ENCODE measurements at regions not wholly inside any gene's neighbourhood (a gene's known extent, or its start where the extent isn't known, plus 50 kb on each side); places are given as distances from the start of the nearest gene placed in this dataset.

- no peak overlapping the region for H3K4me3 ChIP-seq
- no peaks in the 10 kb centered on the region for H3K4me1 ChIP-seq (ENCODE audit: control insufficient read depth in 1 of 2, low read depth in 2 of 2)
- no peak for DNase-seq (ENCODE audit: low spot score)
- H3K36me3 ChIP-seq, result no peaks in the 10 kb centered on the region
- ATAC-seq (ENCODE audit: insufficient number of reproducible peaks, low FRiP score, low read depth), result no peak
- TF ChIP-seq, protein P1, sequence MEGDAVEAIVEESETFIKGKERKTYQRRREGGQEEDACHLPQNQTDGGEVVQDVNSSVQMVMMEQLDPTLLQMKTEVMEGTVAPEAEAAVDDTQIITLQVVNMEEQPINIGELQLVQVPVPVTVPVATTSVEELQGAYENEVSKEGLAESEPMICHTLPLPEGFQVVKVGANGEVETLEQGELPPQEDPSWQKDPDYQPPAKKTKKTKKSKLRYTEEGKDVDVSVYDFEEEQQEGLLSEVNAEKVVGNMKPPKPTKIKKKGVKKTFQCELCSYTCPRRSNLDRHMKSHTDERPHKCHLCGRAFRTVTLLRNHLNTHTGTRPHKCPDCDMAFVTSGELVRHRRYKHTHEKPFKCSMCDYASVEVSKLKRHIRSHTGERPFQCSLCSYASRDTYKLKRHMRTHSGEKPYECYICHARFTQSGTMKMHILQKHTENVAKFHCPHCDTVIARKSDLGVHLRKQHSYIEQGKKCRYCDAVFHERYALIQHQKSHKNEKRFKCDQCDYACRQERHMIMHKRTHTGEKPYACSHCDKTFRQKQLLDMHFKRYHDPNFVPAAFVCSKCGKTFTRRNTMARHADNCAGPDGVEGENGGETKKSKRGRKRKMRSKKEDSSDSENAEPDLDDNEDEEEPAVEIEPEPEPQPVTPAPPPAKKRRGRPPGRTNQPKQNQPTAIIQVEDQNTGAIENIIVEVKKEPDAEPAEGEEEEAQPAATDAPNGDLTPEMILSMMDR (IDR thresholded peaks at IDR 0.05), result no peak
- peaks cover 8% of the 10 kb centered on the region for H3K9me3 ChIP-seq
- H3K27me3 ChIP-seq (replicated peaks; ENCODE audit: insufficient read depth), result no peaks in the 10 kb centered on the region
- H3K27ac ChIP-seq, result no peak overlapping the region
Measured at GRCh38 chr5:67561151-67561932, 364.7 kb upstream of the CD180 start.

GRCh38 chr5:67552773-67553172, 356.2 kb upstream of the CD180 start:
- Histone ChIP-seq H3K27me3 (replicated peaks; ENCODE audit: insufficient read depth) (no peaks in the 10 kb centered on the region), H3K4me1 (ENCODE audit: control insufficient read depth in 1 of 2, low read depth in 2 of 2) (no peaks in the 10 kb centered on the region), H3K4me3 (no peak overlapping the region), H3K36me3 (no peaks in the 10 kb centered on the region), H3K27ac (no peak overlapping the region), H3K9me3 (no peaks in the 10 kb centered on the region)
- DNase-seq (ENCODE audit: low spot score), result no peak
- TF ChIP-seq, protein P1 (IDR thresholded peaks at IDR 0.05), result no peak
- ATAC-seq (ENCODE audit: insufficient number of reproducible peaks, low FRiP score, low read depth), result no peak

DNA sequence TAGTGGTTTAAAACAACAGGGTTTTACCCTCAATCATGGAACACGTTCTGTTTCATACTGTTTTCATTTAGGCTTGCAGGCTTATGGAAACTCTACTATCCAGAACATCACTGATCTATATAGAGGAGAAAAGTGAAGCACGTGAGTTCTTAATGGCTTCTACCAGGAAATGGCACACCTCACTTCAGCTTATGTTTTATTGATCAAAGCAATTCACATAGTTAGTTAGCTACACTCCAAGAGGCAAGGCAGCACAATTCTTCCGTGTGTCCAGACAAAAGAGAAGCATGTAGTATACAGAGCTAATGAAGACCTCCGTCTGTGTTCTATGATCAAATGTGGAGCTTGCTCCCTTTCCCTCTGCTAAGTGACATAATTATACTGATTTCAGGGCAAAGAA, 353.3 kb upstream of the CD180 start:
- Histone ChIP-seq H3K36me3 (no peaks in the 10 kb centered on the region), H3K4me3 (no peak overlapping the region), H3K27me3 (replicated peaks; ENCODE audit: insufficient read depth) (no peaks in the 10 kb centered on the region), H3K27ac (no peak overlapping the region), H3K9me3 (no peaks in the 10 kb centered on the region), H3K4me1 (ENCODE audit: control insufficient read depth in 1 of 2, low read depth in 2 of 2) (no peaks in the 10 kb centered on the region)
- DNase-seq (ENCODE audit: low spot score) (no peak), ATAC-seq (ENCODE audit: insufficient number of reproducible peaks, low FRiP score, low read depth) (no peak)
- TF ChIP-seq, protein P1 (IDR thresholded peaks at IDR 0.05), result no peak

DNA sequence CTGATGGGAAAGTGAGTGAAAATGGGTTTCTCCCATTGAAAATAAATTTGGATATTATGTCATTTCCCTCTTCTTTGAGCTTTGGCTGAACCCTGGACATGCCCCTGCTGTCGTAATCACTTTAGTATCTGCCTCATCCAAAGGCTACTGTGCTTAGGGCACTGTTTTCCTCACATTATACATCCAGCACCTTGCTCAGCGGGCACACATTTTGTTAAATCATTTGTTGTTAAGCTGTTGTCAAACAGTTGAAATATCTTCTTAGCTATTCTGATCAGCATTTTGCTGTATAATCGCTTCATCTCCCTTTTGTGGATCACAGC, 352.7 kb upstream of the CD180 start:
- Histone ChIP-seq H3K4me3 (no peak overlapping the region), H3K27ac (no peak overlapping the region), H3K9me3 (no peaks in the 10 kb centered on the region), H3K27me3 (replicated peaks; ENCODE audit: insufficient read depth) (no peaks in the 10 kb centered on the region), H3K36me3 (no peaks in the 10 kb centered on the region), H3K4me1 (ENCODE audit: control insufficient read depth in 1 of 2, low read depth in 2 of 2) (no peaks in the 10 kb centered on the region)
- TF ChIP-seq, protein P1 (IDR thresholded peaks at IDR 0.05), result no peak
- DNase-seq (ENCODE audit: low spot score) (no peak), ATAC-seq (ENCODE audit: insufficient number of reproducible peaks, low FRiP score, low read depth) (no peak)

GRCh38 chr5:67548520-67549295, 352.1 kb upstream of the CD180 start:
- Histone ChIP-seq H3K36me3 (no peaks in the 10 kb centered on the region), H3K27me3 (replicated peaks; ENCODE audit: insufficient read depth) (no peaks in the 10 kb centered on the region), H3K9me3 (no peaks in the 10 kb centered on the region), H3K4me1 (ENCODE audit: control insufficient read depth in 1 of 2, low read depth in 2 of 2) (no peaks in the 10 kb centered on the region), H3K27ac (no peak overlapping the region), H3K4me3 (no peak overlapping the region)
- DNase-seq (ENCODE audit: low spot score) (no peak), ATAC-seq (ENCODE audit: insufficient number of reproducible peaks, low FRiP score, low read depth) (no peak)
- TF ChIP-seq, protein P1 (IDR thresholded peaks at IDR 0.05), result no peak
